Activated T-cell treated with anti-CD3 and anti-CD28 coated beads, Interleukin-2, amount 50 U/mL, for 72 hours (primary cell): ENCODE measurements at regions not wholly inside any gene's neighbourhood (a gene's known extent, or its start where the extent isn't known, plus 50 kb on each side); places are given as distances from the start of the nearest gene placed in this dataset.

Experiments
- ATAC-seq, 2 donors: fragments of 150-1000 bp; cut with Tn5 transposase; replicated peaks in 1 of 2; 2 replicates each; pipeline ENCODE4 v1.10.0; 2021; ENCODE audit warnings: moderate library complexity in 2 of 2, mild to moderate bottlenecking in 1 of 2
- DNase-seq, 2 donors: peaks; one replicate each; pipeline ENCODE4 v3.0.0; 2021 to 2022; ENCODE audit warnings: mixed read lengths in 1 of 2
- H3K27ac Mint-ChIP-seq: one replicate; pipeline ENCODE4 v1.8.0; 2022; ENCODE audit warnings: mild to moderate bottlenecking, moderate library complexity, mixed read lengths
- H3K27me3 Mint-ChIP-seq: one replicate; pipeline ENCODE4 v1.8.0; 2022; ENCODE audit warnings: low read depth, mixed read lengths
- H3K36me3 Mint-ChIP-seq, 2 donors: one replicate each; pipeline ENCODE4 v1.8.0; 2022; ENCODE audit warnings: mixed read lengths in 2 of 2, mild to moderate bottlenecking in 1 of 2; ENCODE audit not compliant: insufficient read depth in 2 of 2
- H3K4me1 Mint-ChIP-seq: one replicate; pipeline ENCODE4 v1.8.0; 2022; ENCODE audit warnings: low read depth, mixed read lengths
- H3K4me3 Mint-ChIP-seq, 2 donors: one replicate each; pipeline ENCODE4 v1.8.0; 2022; ENCODE audit warnings: mild to moderate bottlenecking in 2 of 2, mixed read lengths in 2 of 2, moderate library complexity in 2 of 2
- H3K9me3 Mint-ChIP-seq, 2 donors: one replicate each; pipeline ENCODE4 v1.8.0; 2022; ENCODE audit warnings: mixed read lengths in 2 of 2

GRCh38 chr19:28331596-28331995 lies 881.4 kb downstream of the UQCRFS1 start:
- no peaks in the 10 kb centered on the region for H3K4me1 Mint-ChIP-seq
- no peak for ATAC-seq
- no peaks in the 10 kb centered on the region for H3K27me3 Mint-ChIP-seq
- H3K27ac Mint-ChIP-seq: no peak overlapping the region
- no peaks in the 10 kb centered on the region for H3K36me3 Mint-ChIP-seq
- H3K4me3 Mint-ChIP-seq: no peak overlapping the region
- H3K9me3 Mint-ChIP-seq: peaks cover 2 to 4% of the 10 kb centered on the region in 2 donors
- no peak for DNase-seq

- DNase-seq: no peak
- no peak overlapping the region for H3K4me3 Mint-ChIP-seq
- no peaks in the 10 kb centered on the region for H3K27me3 Mint-ChIP-seq
- ATAC-seq: no peak
- H3K36me3 Mint-ChIP-seq: no peaks in the 10 kb centered on the region
- no peaks in the 10 kb centered on the region for H3K4me1 Mint-ChIP-seq
- H3K9me3 Mint-ChIP-seq: peaks cover 2 to 4% of the 10 kb centered on the region in 2 donors
- H3K27ac Mint-ChIP-seq: no peak overlapping the region
These were observed 882.1 kb downstream of the UQCRFS1 start for GRCh38 chr19:28330831-28331230.

- Mint-ChIP-seq H3K4me3 (no peak overlapping the region), H3K4me1 (no peaks in the 10 kb centered on the region), H3K36me3 (no peaks in the 10 kb centered on the region), H3K27me3 (no peaks in the 10 kb centered on the region), H3K27ac (no peak overlapping the region), H3K9me3 (peaks cover 2 to 4% of the 10 kb centered on the region in 2 donors)
- no peak for DNase-seq
- no peak for ATAC-seq
These were observed 883.5 kb downstream of the UQCRFS1 start for GRCh38 chr19:28329429-28329828.

- DNase-seq: no peak
- Mint-ChIP-seq H3K36me3 (no peaks in the 10 kb centered on the region), H3K27ac (no peak overlapping the region), H3K4me1 (no peaks in the 10 kb centered on the region), H3K27me3 (no peaks in the 10 kb centered on the region), H3K9me3 (peaks cover 0 to 4% of the 10 kb centered on the region in 2 donors), H3K4me3 (no peak overlapping the region)
- no peak for ATAC-seq
These were observed 885.0 kb downstream of the UQCRFS1 start for GRCh38 chr19:28327905-28328304.

- Mint-ChIP-seq H3K4me1 (no peaks in the 10 kb centered on the region), H3K9me3 (peaks cover 0 to 4% of the 10 kb centered on the region in 2 donors), H3K36me3 (no peaks in the 10 kb centered on the region), H3K27ac (no peak overlapping the region), H3K4me3 (no peak overlapping the region), H3K27me3 (no peaks in the 10 kb centered on the region)
- ATAC-seq (no peak), DNase-seq (no peak)
These were observed 886.2 kb downstream of the UQCRFS1 start for GRCh38 chr19:28326746-28327145.

- Mint-ChIP-seq H3K27ac (no peak overlapping the region), H3K4me3 (no peak overlapping the region), H3K27me3 (no peaks in the 10 kb centered on the region), H3K9me3 (peaks cover 0 to 4% of the 10 kb centered on the region in 2 donors), H3K36me3 (no peaks in the 10 kb centered on the region), H3K4me1 (no peaks in the 10 kb centered on the region)
- ATAC-seq (no peak), DNase-seq (no peak)
These were observed 888.5 kb downstream of the UQCRFS1 start for GRCh38 chr19:28324275-28325060.

GRCh38 chr19:28322945-28323344 lies 890.0 kb downstream of the UQCRFS1 start:
- Mint-ChIP-seq H3K9me3 (no peaks in the 10 kb centered on the region), H3K27me3 (no peaks in the 10 kb centered on the region), H3K36me3 (no peaks in the 10 kb centered on the region), H3K27ac (no peak overlapping the region), H3K4me3 (no peak overlapping the region), H3K4me1 (no peaks in the 10 kb centered on the region)
- ATAC-seq (no peak), DNase-seq (no peak)

GRCh38 chr19:28322491-28322890 lies 890.5 kb downstream of the UQCRFS1 start:
- DNase-seq: no peak
- H3K27ac Mint-ChIP-seq: no peak overlapping the region

GRCh38 chr19:28319918-28320317 lies 893.0 kb downstream of the UQCRFS1 start:
- Mint-ChIP-seq H3K36me3 (no peaks in the 10 kb centered on the region), H3K27me3 (no peaks in the 10 kb centered on the region), H3K4me1 (no peaks in the 10 kb centered on the region), H3K9me3 (peaks cover 0 to 2% of the 10 kb centered on the region in 2 donors), H3K27ac (no peak overlapping the region), H3K4me3 (no peak overlapping the region)
- ATAC-seq: no peak
- DNase-seq: no peak

More at GRCh38 chr19:28322491-28322890, 890.5 kb downstream of the UQCRFS1 start:
- no peak for ATAC-seq
- Mint-ChIP-seq H3K4me1 (no peaks in the 10 kb centered on the region), H3K4me3 (no peak overlapping the region), H3K9me3 (no peaks in the 10 kb centered on the region), H3K27me3 (no peaks in the 10 kb centered on the region), H3K36me3 (no peaks in the 10 kb centered on the region)

GRCh38 chr19:28319227-28319626 lies 893.7 kb downstream of the UQCRFS1 start:
- Mint-ChIP-seq H3K4me3 (no peak overlapping the region), H3K4me1 (no peaks in the 10 kb centered on the region), H3K27me3 (no peaks in the 10 kb centered on the region), H3K36me3 (no peaks in the 10 kb centered on the region), H3K27ac (no peak overlapping the region), H3K9me3 (peaks cover 0 to 2% of the 10 kb centered on the region in 2 donors)
- ATAC-seq (no peak), DNase-seq (no peak)

- H3K4me3 Mint-ChIP-seq: no peak overlapping the region
- H3K9me3 Mint-ChIP-seq: peaks cover 0 to 2% of the 10 kb centered on the region in 2 donors
- DNase-seq: no peak
- H3K36me3 Mint-ChIP-seq: no peaks in the 10 kb centered on the region
- no peak overlapping the region for H3K27ac Mint-ChIP-seq
- no peaks in the 10 kb centered on the region for H3K27me3 Mint-ChIP-seq
- H3K4me1 Mint-ChIP-seq: no peaks in the 10 kb centered on the region
- no peak for ATAC-seq
These were observed 894.3 kb downstream of the UQCRFS1 start for GRCh38 chr19:28318469-28319179.

- ATAC-seq: no peak
- no peak for DNase-seq
- Mint-ChIP-seq H3K4me3 (no peak overlapping the region), H3K9me3 (peaks cover 0 to 2% of the 10 kb centered on the region in 2 donors), H3K27ac (no peak overlapping the region), H3K4me1 (no peaks in the 10 kb centered on the region), H3K27me3 (no peaks in the 10 kb centered on the region), H3K36me3 (no peaks in the 10 kb centered on the region)
These were observed 896.5 kb downstream of the UQCRFS1 start for GRCh38 chr19:28316464-28316863.

- no peak overlapping the region for H3K27ac Mint-ChIP-seq
- peaks cover 0 to 2% of the 10 kb centered on the region in 2 donors for H3K9me3 Mint-ChIP-seq
- no peak for ATAC-seq
- no peaks in the 10 kb centered on the region for H3K4me1 Mint-ChIP-seq
- H3K27me3 Mint-ChIP-seq: no peaks in the 10 kb centered on the region
- no peak for DNase-seq
- no peak overlapping the region for H3K4me3 Mint-ChIP-seq
- H3K36me3 Mint-ChIP-seq: no peaks in the 10 kb centered on the region
These were observed 898.2 kb downstream of the UQCRFS1 start for GRCh38 chr19:28314756-28315155.
